Activated naive CD4-positive, alpha-beta T cell treated with anti-CD3 and anti-CD28 coated beads, Interleukin-2, amount 50 U/mL, for 72 hours (primary cell): ENCODE measurements at regions not wholly inside any gene's neighbourhood (a gene's known extent, or its start where the extent isn't known, plus 50 kb on each side); places are given as distances from the start of the nearest gene placed in this dataset.

Experiments used
- ATAC-seq, 2 donors: fragments of 150-1000 bp; cut with Tn5 transposase; 2 replicates each; pipeline ENCODE4 v1.10.0; 2021; ENCODE audit warnings: mild to moderate bottlenecking in 2 of 2, moderate library complexity in 2 of 2
- DNase-seq, 2 donors: peaks; one replicate each; pipeline ENCODE4 v3.0.0; 2021 to 2022; ENCODE audit warnings: low spot score in 2 of 2
- H3K27ac Mint-ChIP-seq, 2 donors: one replicate each; pipeline ENCODE4 v1.8.0; 2022; ENCODE audit warnings: mild to moderate bottlenecking in 2 of 2, mixed read lengths in 2 of 2
- H3K36me3 Mint-ChIP-seq, 2 donors: one replicate each; pipeline ENCODE4 v1.8.0; 2022; ENCODE audit warnings: mixed read lengths in 2 of 2
- H3K9me3 Mint-ChIP-seq, 2 donors: one replicate each; pipeline ENCODE4 v1.8.0; 2022; ENCODE audit warnings: mixed read lengths in 2 of 2

- Mint-ChIP-seq H3K36me3 (no peaks in the 10 kb centered on the region), H3K27ac (no peak overlapping the region)
- no peak for DNase-seq
Observed at GRCh38 chr4:14833053-14833452, 169.2 kb upstream of the CPEB2 start.

GRCh38 chr4:14834382-14834781, 167.9 kb upstream of the CPEB2 start:
- Mint-ChIP-seq H3K27ac (no peak overlapping the region), H3K36me3 (no peaks in the 10 kb centered on the region), H3K9me3 (peaks cover 0 to 6% of the 10 kb centered on the region in 2 donors)
- DNase-seq (no peak), ATAC-seq (no peak)

More at GRCh38 chr4:14833053-14833452, 169.2 kb upstream of the CPEB2 start:
- no peaks in the 10 kb centered on the region for H3K9me3 Mint-ChIP-seq
- ATAC-seq = no peak

DNA sequence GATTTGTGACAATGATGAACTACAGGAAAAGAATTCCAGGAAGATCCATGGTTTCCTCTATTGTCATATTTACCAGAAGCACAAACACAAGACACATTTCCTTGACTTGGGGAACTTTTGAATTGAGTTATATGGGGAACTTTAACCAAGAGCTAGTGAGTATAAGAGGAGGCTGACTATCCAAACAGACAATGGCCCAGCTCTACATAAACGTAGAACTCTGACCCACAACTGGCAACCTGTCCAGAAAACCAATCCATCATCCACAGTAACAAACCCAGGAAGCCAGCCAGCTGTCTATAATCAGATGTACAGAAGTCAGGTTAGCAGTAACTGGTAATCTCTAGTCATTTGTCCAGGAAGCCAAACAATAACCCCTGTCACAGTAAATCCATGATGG, 167.0 kb upstream of the CPEB2 start:
- no peaks in the 10 kb centered on the region for H3K36me3 Mint-ChIP-seq
- ATAC-seq (no peak), DNase-seq (no peak)
- H3K27ac Mint-ChIP-seq = no peak overlapping the region
- H3K9me3 Mint-ChIP-seq = peaks cover 0 to 6% of the 10 kb centered on the region in 2 donors

DNA sequence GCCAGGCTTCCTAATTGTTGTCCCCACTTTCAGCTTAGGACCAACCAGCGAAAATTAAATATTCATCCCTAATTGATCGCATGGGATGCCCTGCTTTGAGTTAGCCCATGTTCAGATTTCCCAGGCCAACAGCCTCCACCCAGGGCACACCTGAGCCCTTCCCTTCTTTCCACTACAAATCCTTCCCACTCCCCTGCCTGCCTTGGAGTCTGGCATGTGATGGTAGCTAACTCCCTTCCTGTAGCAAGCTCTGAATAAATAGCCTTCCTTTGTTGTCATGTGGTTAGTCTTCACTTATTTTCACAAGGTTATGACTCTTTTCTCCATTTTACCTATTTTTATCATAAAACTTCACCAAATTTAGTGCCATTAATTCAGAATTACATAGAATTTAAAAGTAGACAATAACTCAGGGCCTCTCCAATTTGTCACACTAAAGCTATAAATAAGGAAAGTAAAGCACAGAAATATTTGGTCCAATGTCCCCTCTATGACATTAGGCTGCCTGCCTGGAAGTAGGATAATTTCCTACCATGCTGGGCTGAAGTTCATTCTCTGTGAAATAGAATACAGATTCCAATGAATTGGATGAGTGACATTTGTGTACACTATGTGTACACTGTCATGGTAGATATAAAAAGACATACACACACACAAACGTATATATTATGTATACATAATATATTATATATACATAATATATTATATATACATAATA, 166.4 kb upstream of the CPEB2 start:
- no peak overlapping the region for H3K27ac Mint-ChIP-seq
- ATAC-seq (no peak), DNase-seq (no peak)

GRCh38 chr4:14837860-14838259, 164.4 kb upstream of the CPEB2 start:
- peaks cover 4 to 6% of the 10 kb centered on the region in 2 donors for H3K9me3 Mint-ChIP-seq
- no peak for ATAC-seq
- no peak overlapping the region for H3K27ac Mint-ChIP-seq
- peaks cover 4 to 5% of the 10 kb centered on the region in 2 donors for H3K36me3 Mint-ChIP-seq
- DNase-seq = no peak

More for the DNA sequence above, 166.4 kb upstream of the CPEB2 start:
- Mint-ChIP-seq H3K36me3 (no peaks in the 10 kb centered on the region), H3K9me3 (peaks cover 0 to 6% of the 10 kb centered on the region in 2 donors)

DNA sequence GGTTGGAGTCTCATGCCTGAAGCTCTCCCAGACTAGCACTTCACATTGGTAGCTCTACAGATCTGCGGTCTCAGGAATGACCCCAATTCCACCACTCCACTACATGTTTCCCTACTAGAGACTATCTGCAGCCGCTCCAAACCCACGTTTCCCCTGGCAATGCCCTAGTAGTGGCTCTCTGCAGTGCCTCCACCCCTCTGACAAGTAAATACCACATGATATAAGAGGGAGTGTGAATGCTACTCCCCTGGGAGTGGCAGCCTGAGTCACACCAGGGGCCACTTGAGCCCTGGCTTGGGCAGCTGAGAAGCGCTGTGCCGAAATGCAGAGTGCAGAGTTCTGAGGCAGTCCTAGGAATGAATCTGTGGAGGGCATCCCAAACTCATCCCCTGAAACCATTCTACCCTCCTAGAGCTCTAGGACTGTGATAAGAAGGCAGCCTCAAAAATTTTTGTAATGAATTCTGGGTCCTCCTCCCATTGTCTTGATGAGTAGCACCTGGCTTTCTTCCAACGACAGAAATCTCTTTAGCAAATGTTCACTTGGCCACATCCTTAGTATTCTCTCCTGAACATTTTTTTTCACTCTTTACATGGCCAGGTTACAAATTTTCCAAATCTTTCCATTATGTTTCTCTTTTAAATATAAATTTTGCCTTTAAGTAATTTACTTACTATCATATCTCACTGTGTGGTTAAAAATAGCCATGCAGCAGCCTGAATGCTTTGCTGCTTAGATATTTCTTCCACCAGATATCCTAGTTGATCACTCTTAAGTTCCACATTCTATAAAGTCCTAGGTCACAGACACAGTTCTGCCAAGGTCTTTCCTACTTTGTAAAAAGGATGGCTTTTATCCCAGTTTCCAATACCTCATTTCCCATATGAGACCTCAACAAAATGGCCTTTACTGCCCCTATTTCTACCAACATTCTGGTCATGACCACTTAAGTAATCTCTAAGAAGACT, 160.2 kb upstream of the CPEB2 start:
- no peak for DNase-seq
- peaks cover 4 to 5% of the 10 kb centered on the region in 2 donors for H3K36me3 Mint-ChIP-seq
- ATAC-seq = no peak

DNA sequence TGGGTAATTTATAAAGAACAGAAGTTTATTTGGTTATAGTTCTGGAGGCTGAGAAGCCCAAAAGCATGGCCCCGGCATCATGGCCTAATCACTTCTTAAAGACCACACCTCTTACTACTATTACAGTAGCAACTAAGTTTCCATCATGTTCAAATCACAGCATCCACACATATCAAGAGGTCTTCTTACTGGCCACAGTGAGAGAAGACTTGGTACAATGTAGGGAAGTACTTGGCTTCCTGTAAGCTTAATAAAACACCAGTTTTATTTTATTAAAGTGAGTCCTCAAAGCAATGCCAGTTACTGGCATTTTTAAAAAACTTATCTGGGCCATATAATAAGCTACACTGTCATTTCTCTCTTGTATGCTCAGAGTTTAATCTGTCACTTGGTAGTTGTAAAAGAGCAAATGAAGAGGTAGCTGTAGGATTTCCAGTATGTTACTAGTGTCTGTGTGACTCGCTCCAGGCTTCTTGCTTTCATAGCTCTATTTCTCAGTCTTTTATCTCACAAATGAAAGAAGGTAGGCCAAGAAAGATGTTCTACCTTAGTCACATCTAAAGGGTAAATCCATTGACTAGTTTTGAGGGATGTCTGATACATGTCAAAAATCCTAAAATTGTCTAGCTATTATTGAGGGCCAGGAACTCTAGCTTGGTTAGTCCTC, 159.2 kb upstream of the CPEB2 start:
- DNase-seq (no peak), ATAC-seq (peak; percentile 67 to 88)
- no peak overlapping the region for H3K27ac Mint-ChIP-seq
- peaks cover 4 to 6% of the 10 kb centered on the region in 2 donors for H3K9me3 Mint-ChIP-seq
- peaks cover 4 to 5% of the 10 kb centered on the region in 2 donors for H3K36me3 Mint-ChIP-seq

More for the DNA sequence above, 160.2 kb upstream of the CPEB2 start:
- H3K27ac Mint-ChIP-seq = no peak overlapping the region
- H3K9me3 Mint-ChIP-seq = peaks cover 4 to 6% of the 10 kb centered on the region in 2 donors

DNA sequence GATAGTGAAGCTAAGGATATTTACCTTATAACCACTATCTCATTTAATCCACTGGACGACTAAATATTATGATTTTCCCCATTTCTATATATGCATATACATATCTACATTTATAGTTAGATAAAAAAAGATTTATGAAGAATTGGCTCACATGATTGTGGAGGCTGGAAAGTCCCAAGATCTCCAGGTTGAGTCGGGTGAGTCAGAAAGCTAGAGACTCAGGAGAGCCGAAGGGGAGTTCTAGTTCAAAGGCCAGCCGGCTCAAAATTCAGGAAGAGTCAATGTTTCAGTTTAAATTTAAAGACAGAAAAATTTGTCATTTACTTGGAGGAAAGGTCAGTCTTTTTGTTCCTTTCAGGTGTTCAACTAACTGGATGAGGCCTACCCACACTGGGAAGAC, 158.2 kb upstream of the CPEB2 start:
- DNase-seq (no peak), ATAC-seq (peak in 1 of 2 donors; percentile 34)
- peaks cover 4 to 5% of the 10 kb centered on the region in 2 donors for H3K36me3 Mint-ChIP-seq
- H3K9me3 Mint-ChIP-seq = peaks cover 0 to 4% of the 10 kb centered on the region in 2 donors
- no peak overlapping the region for H3K27ac Mint-ChIP-seq

GRCh38 chr4:14848229-14848628, 154.1 kb upstream of the CPEB2 start:
- Mint-ChIP-seq H3K36me3 (peaks cover 0 to 15% of the 10 kb centered on the region in 2 donors), H3K27ac (no peak overlapping the region), H3K9me3 (peaks cover 0 to 7% of the 10 kb centered on the region in 2 donors)
- DNase-seq (no peak), ATAC-seq (no peak)

GRCh38 chr4:14850455-14851097, 151.7 kb upstream of the CPEB2 start:
- Mint-ChIP-seq H3K9me3 (peaks cover 0 to 20% of the 10 kb centered on the region in 2 donors), H3K36me3 (peaks cover 11 to 31% of the 10 kb centered on the region in 2 donors), H3K27ac (no peak overlapping the region)
- ATAC-seq = peak in 1 of 2 donors; percentile 67
- DNase-seq = no peak

- peaks cover 11 to 36% of the 10 kb centered on the region in 2 donors for H3K36me3 Mint-ChIP-seq
- DNase-seq = no peak
- H3K9me3 Mint-ChIP-seq = peaks cover 0 to 25% of the 10 kb centered on the region in 2 donors
- no peak overlapping the region for H3K27ac Mint-ChIP-seq
- ATAC-seq = no peak
Observed at GRCh38 chr4:14853176-14853943, 148.9 kb upstream of the CPEB2 start.

- no peak for DNase-seq
- Mint-ChIP-seq H3K36me3 (peaks cover 11 to 36% of the 10 kb centered on the region in 2 donors), H3K27ac (peak overlapping the region; percentile 81 to 86), H3K9me3 (peaks cover 0 to 25% of the 10 kb centered on the region in 2 donors)
- peak in 1 of 2 donors; percentile 1 for ATAC-seq
Observed at GRCh38 chr4:14855719-14856061, 146.6 kb upstream of the CPEB2 start.

DNA sequence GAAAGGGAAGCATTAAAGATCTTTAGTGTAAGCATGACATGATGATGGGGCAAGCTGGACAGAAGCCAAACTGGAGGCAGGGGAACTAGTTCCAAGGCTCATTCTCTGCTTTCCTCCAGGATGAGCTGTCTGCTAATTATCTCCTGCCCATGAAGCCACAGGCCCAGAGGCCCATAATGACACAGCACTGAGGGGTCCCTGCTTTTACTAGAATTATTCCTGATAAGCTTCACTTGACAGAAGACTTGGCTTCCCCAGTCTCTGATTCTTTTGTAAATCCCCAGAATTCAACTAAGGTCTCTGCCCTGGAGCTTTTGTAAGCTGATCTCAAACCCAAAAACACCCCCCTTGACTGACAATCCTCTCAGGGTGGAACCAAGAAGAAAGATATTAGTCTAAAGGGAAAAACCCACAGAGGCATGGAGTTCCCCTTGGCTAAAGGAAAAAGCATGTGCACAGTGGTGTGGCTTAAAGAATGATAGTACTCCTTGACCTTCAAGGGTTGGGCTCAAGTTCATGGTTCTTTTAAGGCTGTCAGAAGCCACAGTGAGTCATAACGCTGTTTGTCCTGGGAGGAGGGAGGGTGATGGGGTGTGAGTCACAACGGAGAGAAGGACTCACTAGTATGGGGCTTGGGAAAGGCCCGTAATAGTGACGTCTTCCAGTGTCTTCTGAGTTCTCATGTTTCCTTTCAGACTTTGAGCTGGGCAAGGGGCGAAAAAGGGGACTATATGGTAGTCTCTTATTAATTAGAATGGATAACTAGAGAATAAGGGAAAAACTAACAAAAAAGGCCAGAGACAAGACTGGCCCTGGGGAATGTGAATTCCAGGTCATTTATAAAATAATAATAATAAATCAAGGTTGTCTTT, 146.0 kb upstream of the CPEB2 start:
- peak; percentile 96 for ATAC-seq
- Mint-ChIP-seq H3K36me3 (peaks cover 11 to 36% of the 10 kb centered on the region in 2 donors), H3K9me3 (peaks cover 0 to 25% of the 10 kb centered on the region in 2 donors), H3K27ac (peak overlapping the region; percentile 81 to 86)
- DNase-seq = peak; percentile 56 to 86

- H3K9me3 Mint-ChIP-seq = peaks cover 0 to 25% of the 10 kb centered on the region in 2 donors
- peaks cover 11 to 33% of the 10 kb centered on the region in 2 donors for H3K36me3 Mint-ChIP-seq
- DNase-seq (no peak), ATAC-seq (no peak)
- H3K27ac Mint-ChIP-seq = peak overlapping the region in 1 of 2 donors; percentile 81
Observed at GRCh38 chr4:14856934-14857235, 145.4 kb upstream of the CPEB2 start.

DNA sequence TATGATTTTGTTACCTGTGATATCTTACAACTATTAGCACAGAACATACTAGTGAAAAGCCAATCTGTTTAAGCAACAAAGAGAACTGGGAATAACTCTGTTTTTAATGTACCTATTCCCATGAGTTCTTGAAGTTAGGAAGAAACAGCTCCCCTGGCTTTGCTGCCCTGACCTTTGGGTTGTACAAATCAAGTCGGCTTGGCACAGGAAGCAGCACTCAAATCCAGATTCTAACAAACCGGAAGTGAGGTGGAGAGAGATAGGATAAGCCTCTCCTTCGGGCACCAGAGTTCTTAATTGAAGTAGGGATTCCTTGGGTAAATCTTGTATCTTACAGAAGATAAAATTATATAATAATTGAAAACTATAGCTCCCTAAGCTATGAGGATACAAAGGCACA, 144.8 kb upstream of the CPEB2 start:
- Mint-ChIP-seq H3K9me3 (peaks cover 0 to 21% of the 10 kb centered on the region in 2 donors), H3K27ac (peak overlapping the region in 1 of 2 donors; percentile 81), H3K36me3 (peaks cover 11 to 28% of the 10 kb centered on the region in 2 donors)
- DNase-seq (no peak), ATAC-seq (no peak)
